GM19452 (cell line): ENCODE measurements at regions not wholly inside any gene's neighbourhood (a gene's known extent, or its start where the extent isn't known, plus 50 kb on each side); places are given as distances from the start of the nearest gene placed in this dataset.
"Not testable (repeated sequence)": the region's sequence is repeated elsewhere in the genome, so short reads cannot be mapped to it uniquely, and the experiment has no call there.

ENCODE experiments used
- ATAC-seq: cut with Tn5 transposase; IDR thresholded peaks from one replicate; pipeline ENCODE4 v1.9.1; 2021; ENCODE audit not compliant: unreplicated experiment

DNA sequence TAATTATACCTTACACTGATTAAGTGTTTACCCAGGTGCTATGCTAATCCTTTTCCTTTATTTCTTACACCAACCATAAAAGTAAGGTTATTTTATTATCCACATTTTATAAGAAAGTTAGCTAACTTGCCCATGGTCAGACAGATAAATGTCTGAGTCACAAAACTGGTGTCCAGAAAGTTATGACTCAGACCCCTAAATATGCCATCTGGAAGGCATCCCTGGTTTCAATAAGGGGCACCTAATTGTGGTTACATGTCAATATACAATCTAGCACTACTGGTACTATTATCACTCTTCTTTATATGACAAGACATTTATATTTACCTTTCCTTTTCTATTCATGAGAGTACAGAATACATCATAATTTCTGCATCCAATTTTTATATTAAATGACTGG lies 496.5 kb upstream of the ADGRL2 start:
- no peak for ATAC-seq

DNA sequence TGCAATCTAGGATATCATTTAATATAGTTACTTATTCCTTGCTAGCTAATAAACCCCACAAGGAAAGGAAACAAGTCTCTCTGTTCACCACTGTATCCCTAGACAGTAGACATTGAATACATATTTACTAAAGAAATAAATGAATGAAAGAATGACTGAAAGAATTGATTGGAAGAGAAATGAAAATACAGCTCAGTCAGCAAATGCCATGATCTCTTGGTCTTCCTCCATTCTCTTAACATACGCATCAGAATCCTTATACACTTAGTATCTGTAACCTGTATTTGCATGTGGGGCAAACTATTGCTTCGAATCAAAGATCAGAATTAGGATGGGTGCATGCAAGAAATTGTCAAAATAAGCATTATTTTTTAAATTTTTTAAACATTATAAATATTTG lies 500.8 kb upstream of the ADGRL2 start:
- ATAC-seq: no peak

DNA sequence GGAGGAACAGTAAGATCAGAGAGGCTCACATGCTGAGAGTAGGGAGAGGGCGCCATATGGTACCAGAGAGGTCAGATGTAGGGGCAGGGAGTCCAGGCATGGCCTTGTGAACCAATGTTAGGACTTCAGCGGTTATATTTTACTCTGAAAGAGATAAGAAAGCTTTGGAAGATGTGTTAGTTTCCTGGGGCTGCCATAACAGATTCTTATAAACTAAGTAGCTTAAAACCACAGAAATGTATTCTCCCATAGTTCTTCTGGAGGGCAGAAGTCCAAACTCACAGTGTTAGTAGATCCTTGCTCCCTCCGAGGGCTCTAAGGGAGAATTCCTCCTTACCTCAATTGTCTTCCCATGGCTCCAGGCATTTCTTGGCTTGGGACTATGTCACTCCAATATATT lies 502.5 kb upstream of the ADGRL2 start:
- ATAC-seq: no peak

DNA sequence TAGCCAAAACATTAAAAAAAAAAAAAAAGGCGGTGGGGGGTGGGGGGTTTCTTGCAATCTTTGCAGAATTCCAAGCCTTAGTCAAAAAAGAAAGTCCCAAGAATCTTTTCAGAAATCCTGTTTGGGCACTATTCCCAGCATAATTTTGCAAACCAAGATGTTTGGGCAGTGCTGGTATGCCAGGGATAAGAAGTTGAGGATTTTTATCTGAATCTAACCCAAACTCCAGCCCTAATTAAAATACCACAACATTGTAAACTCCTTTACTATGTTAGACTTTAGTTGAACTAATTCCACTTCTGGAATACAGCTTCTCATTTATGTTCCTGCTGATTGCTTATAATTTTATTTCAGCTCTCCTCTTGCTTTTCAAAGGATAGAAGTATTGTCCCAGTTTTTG lies 504.1 kb upstream of the ADGRL2 start:
- ATAC-seq: no peak

DNA sequence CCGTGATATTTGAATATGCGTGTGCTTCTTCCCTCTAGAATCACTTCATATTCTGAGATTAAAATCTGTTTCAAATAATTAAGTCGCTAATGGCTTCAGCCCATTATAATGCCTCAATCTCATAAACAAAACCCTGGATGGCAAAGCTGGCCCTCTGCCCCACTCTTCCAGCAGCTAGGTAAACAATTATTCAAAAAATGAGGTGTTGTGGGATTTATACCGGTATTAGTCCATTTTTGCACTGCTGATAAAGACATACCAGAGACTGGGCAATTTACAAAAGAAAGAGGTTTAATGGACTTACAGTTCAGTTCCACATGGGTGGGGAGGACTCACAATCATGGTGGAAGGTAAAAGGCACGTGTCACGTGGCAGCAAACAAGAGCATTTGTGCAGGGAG lies 510.4 kb upstream of the ADGRL2 start:
- ATAC-seq: no peak

DNA sequence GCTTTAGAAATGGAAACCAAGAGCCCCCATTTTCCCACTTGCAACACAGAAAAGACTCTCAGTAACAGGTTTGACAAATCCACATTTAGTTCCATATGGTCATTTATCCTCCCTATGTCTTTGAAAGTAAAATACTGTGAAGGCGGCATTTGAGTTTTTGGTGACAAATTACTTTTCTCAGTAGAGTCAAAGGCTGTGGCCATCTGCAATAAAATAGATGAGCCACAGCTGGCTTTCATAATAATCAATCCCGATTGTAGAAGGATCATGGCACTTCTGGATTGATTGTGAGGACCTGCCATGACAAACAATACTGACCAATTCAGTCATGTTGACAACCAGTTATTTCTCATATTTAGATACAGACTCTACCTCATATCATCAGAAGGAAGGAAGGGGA lies 512.0 kb upstream of the ADGRL2 start:
- ATAC-seq: no peak

DNA sequence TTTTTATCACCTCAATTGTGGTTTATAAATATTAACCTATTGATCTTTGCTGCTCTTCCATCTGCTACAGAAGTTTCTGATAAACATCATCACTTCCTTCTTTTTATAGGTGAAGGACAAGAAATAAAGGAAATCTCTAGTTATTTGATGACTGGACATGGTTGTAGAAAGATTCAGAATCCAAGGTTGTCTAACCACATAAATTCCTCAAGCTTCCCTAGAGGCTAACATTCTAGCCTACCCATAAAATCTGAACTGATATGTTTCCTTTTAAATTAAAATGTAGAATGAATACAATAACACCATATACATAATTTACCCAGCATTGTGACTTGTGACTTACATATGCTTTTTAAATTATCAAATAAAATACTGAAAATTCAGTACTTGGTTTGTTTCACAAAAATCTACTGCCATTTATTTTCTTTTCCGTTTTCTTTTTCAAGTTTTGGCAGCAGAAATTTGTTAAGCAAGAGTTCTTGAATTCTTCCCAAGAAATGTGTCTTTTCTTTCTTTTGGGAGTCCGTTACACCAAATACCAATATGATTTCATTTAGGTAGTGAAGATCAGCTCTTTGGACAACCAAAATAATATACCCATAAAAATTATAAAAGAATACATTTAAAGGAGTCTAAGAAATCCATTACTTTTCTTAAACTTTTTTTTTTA lies 513.2 kb upstream of the ADGRL2 start:
- no peak for ATAC-seq

DNA sequence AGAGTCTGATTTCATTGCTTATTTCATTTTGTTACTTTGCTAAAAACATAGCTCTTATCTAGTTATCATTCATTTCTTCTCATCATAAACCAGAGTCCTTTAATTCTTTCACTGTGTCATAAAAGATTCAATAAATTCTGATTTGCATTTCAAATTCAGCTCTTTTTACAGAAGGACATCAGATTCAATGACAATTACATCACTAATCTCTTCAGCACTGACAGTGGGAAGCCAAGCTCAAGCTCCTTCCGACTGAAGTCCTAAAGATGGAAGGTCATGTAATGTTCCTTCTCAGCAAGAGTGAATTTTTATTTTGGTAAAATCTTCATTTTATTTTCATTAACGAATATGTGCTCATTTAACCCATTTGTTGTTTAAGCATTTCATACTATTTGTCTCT lies 530.7 kb upstream of the ADGRL2 start:
- ATAC-seq: no peak

DNA sequence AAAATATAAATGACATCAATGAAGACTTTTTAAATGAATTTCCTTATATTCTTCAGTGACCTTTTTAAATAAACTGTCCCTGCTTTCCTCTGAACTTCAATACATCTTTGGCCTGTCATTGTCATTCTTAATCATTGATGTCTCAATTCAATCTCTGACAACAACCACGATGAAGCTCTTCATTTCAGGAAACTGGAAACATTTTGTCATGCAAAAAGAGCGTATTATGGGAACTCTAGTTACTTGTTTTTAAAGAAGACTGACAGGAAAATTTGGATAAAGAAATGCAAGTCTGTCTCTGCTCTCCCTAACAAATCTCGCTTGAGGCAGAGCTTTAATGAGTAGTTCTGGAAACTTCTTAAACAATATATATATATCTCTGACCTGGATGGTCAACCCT lies 535.8 kb upstream of the ADGRL2 start:
- ATAC-seq: no peak

DNA sequence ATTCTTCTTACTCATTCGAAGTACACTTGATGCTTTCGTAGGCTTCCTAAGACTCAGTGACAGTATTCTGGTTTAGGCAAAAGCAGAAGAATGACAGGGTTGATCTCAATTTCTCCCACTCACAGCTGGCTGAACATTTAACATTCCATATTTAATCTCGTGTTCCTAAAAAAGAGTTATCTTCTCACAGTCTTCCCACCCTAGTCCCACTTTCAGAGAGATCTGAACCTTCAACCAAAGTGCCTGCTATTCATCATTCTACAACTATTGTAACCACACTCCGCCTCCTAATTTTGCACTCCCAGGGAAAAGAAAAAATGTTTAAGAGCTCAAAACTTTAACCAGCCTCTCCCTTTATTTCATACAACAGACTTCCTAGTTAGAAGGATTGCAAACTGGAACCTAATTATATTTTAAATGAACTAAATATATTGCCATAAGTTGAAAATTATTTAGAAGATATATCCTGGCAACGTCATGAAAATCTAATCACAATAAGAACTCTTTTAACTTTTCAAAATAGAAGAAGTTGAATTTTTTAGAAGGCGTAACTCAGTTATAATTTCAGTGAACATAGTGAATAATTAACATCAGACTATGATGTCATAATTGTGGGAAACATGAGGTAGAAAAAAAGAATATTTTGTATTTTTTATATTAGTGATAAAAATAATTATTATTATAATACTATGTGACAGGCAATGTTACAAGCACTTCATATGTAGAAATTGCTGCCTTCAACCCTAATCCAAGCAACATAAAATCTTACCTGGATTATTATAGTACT lies 540.9 kb upstream of the ADGRL2 start:
- ATAC-seq: no peak

DNA sequence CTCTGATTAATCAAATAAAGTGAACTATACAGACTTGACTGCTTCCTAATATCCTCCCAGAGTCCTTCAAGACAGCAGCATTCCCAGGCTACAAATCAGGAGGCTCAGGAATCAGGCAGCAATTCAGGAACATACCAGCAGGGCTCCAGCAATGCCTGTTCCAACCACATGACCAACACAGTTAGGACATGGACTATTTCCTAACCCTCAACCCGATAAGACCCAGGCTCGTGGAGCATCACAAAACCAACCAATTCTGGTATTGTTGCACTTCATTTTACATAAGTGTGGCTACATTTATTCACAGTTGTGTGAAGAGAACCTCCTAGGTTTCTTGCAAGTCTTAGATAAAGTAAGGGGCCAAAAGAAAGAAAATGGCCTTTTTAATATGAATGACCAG lies 546.2 kb upstream of the ADGRL2 start:
- ATAC-seq: no peak

DNA sequence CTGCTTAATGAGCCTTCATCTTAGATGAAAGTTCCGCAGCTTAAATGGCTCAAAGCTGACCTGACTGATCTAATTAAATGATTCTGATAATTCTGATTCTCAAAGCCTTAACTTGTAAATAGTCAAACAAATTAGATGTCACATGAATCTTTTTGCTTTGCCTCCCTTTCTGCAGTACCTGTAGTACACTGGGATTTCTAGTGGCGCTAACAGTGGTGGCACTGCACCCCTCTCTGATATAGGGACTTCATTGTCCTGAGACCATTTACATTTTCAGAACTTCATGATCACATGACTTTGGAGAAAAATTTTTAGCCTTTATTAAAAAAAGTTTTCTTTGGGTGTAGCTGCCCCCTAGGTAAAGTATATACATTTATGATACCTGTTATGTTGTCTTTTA lies 546.7 kb upstream of the ADGRL2 start:
- no peak for ATAC-seq

DNA sequence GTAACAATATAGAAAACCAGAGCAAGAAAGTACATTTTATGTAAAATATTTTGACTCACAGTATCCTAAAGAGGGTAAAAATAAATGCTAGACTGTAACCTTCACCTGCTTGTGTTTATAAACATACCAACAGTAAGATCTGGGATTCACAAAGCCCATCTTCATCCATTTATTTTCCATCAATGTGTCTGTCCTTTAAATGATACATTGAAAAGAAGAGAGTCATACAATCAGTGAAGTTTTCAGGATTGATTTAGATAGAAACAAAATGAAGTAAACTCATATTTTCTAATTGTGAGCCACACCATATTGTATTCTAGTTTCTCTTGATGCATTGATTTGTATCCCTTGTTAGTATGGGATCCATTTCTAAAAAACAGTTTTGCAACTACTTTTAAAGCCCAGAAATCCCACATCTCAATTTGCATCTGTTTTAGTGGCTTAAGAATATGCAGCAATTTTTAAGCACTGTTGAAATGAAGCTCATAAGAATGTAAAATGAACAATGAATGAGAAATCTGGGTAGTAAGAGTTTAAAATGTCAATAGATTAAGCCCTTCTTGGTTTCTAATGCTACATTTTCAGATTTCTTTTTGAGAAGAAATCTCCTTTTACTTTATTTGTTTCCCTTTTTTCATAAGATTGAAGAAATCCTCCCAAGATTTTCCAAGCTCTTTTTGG lies 548.1 kb upstream of the ADGRL2 start:
- ATAC-seq: no peak

DNA sequence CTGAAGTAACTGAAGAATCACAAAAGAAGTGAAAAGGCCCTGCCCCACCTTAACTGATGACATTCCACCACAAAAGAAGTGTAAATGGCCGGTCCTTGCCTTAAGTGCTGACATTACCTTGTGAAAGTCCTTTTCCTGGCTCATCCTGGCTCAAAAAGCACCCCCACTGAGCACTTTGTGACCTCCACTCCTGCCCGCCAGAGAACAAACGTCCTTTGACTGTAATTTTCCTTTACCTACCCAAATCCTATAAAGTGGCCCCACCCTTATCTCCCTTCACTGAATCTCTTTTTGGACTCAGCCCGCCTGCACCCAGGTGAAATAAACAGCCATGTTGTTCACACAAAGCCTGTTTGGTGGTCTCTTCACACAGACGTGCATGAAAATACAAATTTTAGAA lies 549.9 kb upstream of the ADGRL2 start:
- ATAC-seq: not testable (repeated sequence)

DNA sequence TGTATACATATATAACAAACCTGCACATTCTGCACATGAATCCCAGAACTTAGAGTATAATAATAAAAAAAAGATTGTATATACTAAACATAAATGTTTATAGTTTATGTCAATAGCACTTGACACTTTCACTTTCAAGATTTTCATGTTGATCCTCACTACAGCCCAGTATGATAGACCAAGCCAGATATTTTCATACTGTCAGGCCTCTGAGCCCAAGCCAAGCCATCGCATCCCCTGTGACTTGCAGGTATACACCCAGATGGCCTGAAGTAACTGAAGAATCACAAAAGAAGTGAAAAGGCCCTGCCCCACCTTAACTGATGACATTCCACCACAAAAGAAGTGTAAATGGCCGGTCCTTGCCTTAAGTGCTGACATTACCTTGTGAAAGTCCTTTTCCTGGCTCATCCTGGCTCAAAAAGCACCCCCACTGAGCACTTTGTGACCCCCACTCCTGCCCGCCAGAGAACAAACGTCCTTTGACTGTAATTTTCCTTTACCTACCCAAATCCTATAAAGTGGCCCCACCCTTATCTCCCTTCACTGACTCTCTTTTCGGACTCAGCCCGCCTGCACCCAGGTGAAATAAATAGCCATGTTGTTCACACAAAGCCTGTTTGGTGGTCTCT lies 555.5 kb upstream of the ADGRL2 start:
- not testable (repeated sequence) for ATAC-seq

DNA sequence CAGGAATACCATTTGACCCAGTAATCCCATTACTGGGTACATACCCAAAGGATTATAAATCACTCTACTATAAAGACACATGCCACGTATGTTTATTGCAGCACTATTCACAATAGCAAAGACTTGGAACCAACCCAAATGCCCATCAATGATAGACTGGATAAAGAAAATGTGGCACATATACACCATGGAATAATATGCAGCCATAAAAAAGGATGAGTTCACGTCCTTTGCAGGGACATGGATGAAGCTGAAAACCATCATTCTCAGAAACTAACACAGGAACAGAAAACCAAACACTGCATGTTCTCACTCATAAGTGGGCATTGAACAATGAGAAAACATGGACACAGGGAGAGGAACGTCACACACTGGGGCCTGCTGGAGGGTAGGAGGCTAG lies 556.1 kb upstream of the ADGRL2 start:
- ATAC-seq: not testable (repeated sequence)

DNA sequence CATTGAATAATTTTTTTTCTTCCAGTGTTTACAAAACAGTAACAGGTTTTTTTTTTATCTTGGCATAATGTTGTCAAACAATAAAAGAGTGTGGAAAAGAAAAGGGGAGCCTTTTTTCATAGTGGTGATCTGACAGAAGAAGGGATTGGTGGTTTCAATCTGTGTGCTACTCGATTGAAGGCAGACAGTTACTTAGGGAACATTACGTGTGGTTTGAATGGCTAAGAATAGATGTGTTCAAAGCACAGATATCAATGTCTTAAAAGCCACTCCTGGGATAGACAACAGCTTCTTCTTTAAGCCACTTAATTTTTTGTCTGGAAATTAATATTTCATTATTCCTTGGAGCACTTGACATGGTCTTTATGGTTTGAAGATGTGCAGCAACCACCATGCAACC lies 558.6 kb upstream of the ADGRL2 start:
- ATAC-seq: no peak

DNA sequence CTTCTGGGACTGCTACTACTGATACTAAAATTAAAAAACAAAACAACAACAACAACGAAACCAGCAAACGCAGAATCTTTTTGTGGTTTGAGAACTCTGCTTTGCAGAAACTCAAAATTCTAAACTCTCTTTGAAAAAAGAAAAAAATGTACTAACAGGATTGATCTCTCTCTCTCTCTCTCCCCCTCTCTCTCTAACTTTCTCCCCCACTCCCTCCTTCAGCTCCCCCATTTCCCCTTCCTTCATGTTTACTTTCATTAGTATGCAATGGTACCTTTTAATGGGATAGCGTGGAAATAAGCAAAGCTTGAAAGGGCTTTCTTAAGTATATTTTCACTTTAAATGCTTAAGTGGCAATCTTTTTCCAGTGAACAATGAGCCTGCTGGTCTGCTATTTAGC lies 562.6 kb upstream of the ADGRL2 start:
- ATAC-seq: no peak

DNA sequence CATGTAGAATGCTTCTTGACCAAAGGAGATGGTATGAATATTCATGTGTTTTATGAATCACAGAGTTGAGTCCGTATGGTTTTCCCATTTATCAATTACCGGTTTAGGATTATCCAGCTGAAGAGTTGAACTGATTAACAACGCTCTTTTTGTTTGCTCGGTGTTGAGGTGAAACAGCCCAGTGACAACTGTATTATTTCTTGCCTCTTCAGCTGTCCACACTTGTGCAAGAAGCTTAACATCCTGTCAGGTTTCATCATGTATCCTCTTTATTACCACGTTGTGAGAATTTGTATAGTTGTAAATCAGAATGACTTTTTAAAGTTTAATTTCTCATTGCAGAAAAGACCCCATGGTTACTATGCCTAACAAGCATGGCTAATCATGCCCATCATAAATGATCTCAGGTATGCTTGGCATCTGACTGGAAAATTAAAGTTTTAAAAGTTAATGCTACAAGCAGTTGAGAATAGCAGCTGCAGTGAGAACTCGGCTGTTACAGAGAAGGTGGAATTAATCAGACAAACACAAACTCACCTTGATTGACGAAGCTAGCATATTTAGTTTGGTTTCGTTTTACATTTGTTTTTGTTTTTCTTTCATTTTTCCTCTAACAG lies 563.2 kb upstream of the ADGRL2 start:
- no peak for ATAC-seq

DNA sequence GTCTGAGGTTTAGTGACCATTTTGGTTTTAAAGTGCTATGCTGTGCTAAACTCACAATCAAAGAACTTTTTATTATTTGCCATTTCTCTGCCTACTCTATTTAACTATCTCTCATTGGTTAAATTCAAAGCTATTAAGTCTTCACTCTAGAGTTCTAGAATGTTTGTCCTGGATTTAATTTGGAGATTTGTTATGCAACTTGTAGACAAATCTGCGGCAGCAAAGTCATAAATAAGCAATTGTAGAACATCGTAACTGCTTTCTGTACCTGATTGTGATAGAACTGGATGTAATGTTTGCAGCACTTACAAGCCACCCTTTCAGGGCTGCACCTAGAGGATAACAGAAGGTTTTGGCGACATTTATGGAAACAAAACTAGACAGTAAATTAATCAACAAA lies 566.5 kb upstream of the ADGRL2 start:
- ATAC-seq: no peak

DNA sequence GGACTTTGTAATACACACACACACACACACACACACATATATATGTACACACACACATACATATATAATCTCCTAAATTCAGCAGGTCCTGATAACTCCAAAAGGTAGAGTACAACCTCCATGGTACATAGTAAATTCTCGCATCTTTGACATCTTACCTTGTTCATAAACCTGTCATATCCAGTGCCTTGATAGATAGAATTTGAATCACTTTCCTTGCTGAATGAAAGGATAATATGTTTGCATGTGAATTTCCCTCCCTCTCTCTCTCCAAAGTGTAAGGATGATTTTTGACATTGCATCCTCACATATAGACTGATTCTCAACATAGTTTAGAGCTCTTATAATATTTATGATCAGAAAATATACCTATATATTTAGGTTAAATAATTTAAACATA lies 567.1 kb upstream of the ADGRL2 start:
- ATAC-seq: no peak
